Activated T-helper 1 cell treated with anti-CD3 and anti-CD28 coated beads, Interleukin-12 subunit alpha, Interleukin-12 subunit beta, Interleukin-2, Interleukin-4 antibody, amounts not matched to agents 30 ng/mL and 10 ng/mL and 1 ng/mL, durations not matched to agents 14 hours and 24 hours and 36 hours (primary cell): ENCODE measurements at regions not wholly inside any gene's neighbourhood (a gene's known extent, or its start where the extent isn't known, plus 50 kb on each side); places are given as distances from the start of the nearest gene placed in this dataset.

ENCODE experiments used
- DNase-seq: peaks from one replicate; pipeline ENCODE4 v3.0.0; 2021; ENCODE audit warnings: low spot score
- H3K27ac Mint-ChIP-seq: one replicate; pipeline ENCODE4 v1.8.0; 2021; ENCODE audit warnings: mild to moderate bottlenecking, mixed read lengths
- H3K27me3 Mint-ChIP-seq: one replicate; pipeline ENCODE4 v1.8.0; 2022; ENCODE audit warnings: mild to moderate bottlenecking, moderate library complexity, mixed read lengths; ENCODE audit not compliant: insufficient read depth
- H3K36me3 Mint-ChIP-seq: one replicate; pipeline ENCODE4 v1.8.0; 2021; ENCODE audit warnings: low read depth, mixed read lengths
- H3K4me1 Mint-ChIP-seq: one replicate; pipeline ENCODE4 v1.8.0; 2021; ENCODE audit warnings: low read depth, mixed read lengths
- H3K4me3 Mint-ChIP-seq: one replicate; pipeline ENCODE4 v1.8.0; 2021; ENCODE audit warnings: mild to moderate bottlenecking, moderate library complexity, mixed read lengths
- H3K9me3 Mint-ChIP-seq: one replicate; pipeline ENCODE4 v1.8.0; 2021; ENCODE audit warnings: mixed read lengths
- intact Hi-C: fragments of 100-400 bp; cut with micrococcal nuclease; formaldehyde crosslinking; loops from one replicate; pipeline ENCODE4 v1.15.1; 2024

DNA sequence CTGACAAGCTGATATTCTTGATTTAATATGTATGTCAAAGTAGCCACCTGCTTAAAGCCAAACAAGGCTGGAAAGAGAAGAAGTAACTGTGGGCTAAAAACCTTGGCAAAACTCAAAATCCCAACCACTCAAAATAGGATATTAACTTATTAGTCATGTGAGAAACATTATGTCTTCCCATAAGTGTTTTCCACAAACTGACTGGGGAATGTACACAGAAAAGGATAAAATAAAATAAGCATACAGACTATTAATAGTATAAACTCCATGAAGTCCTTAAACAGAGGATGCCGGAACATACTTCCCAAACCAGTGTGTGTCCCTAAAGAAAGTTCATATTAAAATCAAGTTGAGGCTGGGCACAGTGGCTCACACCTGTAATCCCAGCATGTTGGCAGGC lies 263.7 kb upstream of the THBS1 start:
- intact Hi-C loops: no loop called here
- no peak overlapping the region for H3K4me3 Mint-ChIP-seq
- H3K4me1 Mint-ChIP-seq: no peaks in the 10 kb centered on the region
- H3K27ac Mint-ChIP-seq: no peak overlapping the region
- H3K9me3 Mint-ChIP-seq: no peaks in the 10 kb centered on the region
- DNase-seq: no peak
- no peaks in the 10 kb centered on the region for H3K27me3 Mint-ChIP-seq
- no peaks in the 10 kb centered on the region for H3K36me3 Mint-ChIP-seq

GRCh38 chr15:39318231-39318630 lies 262.6 kb upstream of the THBS1 start:
- no peaks in the 10 kb centered on the region for H3K36me3 Mint-ChIP-seq
- H3K9me3 Mint-ChIP-seq: no peaks in the 10 kb centered on the region
- intact Hi-C loops: no loop called here
- no peak overlapping the region for H3K4me3 Mint-ChIP-seq
- no peaks in the 10 kb centered on the region for H3K4me1 Mint-ChIP-seq
- H3K27ac Mint-ChIP-seq: no peak overlapping the region
- no peak for DNase-seq
- no peaks in the 10 kb centered on the region for H3K27me3 Mint-ChIP-seq

DNA sequence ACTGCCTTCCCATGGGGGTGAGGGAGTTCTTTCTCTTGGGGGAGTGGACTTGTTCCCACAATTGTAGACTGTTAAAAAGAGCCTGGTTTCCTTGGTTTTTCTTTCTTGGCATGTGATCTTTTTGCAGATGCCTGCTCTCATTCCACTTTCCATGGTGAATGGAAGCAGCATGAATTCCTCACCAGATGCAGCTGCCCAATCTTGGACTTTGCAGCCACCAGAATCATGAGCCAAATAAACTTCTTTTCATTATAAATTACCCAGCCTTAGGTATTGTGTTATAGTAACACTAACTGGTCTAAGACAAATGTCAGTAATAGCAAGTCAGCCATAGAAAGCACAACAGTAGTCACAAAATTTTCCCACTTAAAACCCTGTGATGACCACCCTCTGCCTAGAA lies 260.5 kb upstream of the THBS1 start:
- Mint-ChIP-seq H3K27ac (no peak overlapping the region), H3K4me1 (no peaks in the 10 kb centered on the region), H3K27me3 (peaks cover under 1% of the 10 kb centered on the region), H3K4me3 (no peak overlapping the region), H3K9me3 (no peaks in the 10 kb centered on the region), H3K36me3 (no peaks in the 10 kb centered on the region)
- DNase-seq: no peak
- intact Hi-C loops: no loop called here

DNA sequence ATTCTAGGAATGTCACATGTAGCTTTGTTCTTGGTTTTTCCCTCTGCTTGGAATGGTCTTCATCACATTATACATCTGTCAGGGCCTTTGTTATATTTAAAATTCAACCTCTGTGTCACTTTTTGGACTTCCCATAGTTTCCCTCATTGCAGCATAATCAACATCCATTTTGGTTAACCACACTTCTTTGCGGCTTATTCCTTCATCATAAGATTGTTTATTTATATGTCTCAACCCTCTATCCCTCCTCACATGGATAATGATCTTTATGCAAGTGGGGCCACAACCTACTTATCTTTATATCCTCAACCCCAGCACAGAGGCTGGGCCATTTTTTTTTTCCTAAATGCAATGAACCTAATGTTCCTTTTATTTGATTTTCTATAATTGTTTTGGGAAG lies 260.0 kb upstream of the THBS1 start:
- DNase-seq: no peak
- Mint-ChIP-seq H3K27me3 (peaks cover 5% of the 10 kb centered on the region), H3K4me1 (no peaks in the 10 kb centered on the region), H3K36me3 (no peaks in the 10 kb centered on the region), H3K4me3 (no peak overlapping the region), H3K9me3 (no peaks in the 10 kb centered on the region), H3K27ac (no peak overlapping the region)
- intact Hi-C loops: no loop called here

DNA sequence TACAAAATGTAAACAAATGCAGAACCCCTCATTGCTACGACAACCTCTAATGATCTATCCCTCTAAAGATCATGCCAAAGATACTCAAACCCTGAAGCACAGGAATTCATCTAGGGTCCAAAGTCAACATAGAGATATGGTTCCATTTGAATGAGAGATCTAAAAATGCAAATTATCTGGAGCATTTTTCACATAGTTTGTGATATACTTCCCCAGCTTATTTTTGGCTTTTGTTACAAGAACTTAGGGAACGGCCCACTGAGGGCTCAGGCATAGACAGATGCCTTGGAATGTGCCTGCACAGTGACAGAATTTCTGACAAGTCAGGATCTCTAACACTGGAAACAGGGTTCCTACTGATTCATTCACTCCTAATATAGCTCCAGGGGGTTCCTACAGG lies 258.9 kb upstream of the THBS1 start:
- H3K36me3 Mint-ChIP-seq: no peaks in the 10 kb centered on the region
- H3K4me3 Mint-ChIP-seq: no peak overlapping the region
- DNase-seq: no peak
- H3K27ac Mint-ChIP-seq: no peak overlapping the region
- intact Hi-C loops: no loop called here
- H3K4me1 Mint-ChIP-seq: no peaks in the 10 kb centered on the region
- H3K27me3 Mint-ChIP-seq: peaks cover 5% of the 10 kb centered on the region
- no peaks in the 10 kb centered on the region for H3K9me3 Mint-ChIP-seq

DNA sequence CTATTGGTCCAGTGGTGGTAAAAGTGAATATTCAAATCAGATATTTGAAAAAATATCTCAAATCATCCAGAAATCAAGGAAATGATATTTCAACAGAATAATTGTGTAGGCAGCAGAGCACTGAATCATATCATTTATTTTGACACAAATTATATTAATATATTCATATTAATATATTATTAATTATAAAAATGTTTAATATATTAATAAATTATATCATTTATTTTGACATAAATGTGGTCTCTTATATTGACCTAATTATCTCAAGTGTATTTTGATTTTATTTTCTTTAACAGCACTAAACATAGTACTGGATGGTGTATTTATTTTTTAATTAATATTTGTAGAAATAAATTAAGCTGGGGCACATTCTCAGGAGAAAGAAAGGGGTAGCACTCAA lies 257.7 kb upstream of the THBS1 start:
- intact Hi-C loops: no loop called here
- H3K9me3 Mint-ChIP-seq: no peaks in the 10 kb centered on the region
- no peak overlapping the region for H3K27ac Mint-ChIP-seq
- no peak overlapping the region for H3K4me3 Mint-ChIP-seq
- no peaks in the 10 kb centered on the region for H3K4me1 Mint-ChIP-seq
- peaks cover 5% of the 10 kb centered on the region for H3K27me3 Mint-ChIP-seq
- no peaks in the 10 kb centered on the region for H3K36me3 Mint-ChIP-seq
- no peak for DNase-seq

DNA sequence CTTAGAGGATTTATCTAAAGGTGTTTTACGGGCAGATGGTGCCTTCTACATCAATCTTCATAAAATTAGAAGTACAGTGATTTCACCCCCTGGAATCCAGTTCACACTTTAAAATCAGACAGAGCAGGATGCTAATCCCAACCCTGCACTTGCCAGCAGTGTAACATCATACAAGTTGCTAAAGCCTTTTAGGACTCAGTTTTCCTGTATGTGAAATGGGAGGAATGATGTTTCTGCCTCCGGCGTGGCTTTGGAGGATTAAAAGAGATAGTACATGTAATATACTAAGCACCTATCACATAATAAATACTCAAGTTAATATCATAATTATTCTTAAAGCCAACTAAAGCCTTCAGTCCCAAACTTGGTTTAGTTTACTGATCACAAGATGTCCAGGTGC lies 257.2 kb upstream of the THBS1 start:
- Mint-ChIP-seq H3K4me3 (no peak overlapping the region), H3K27me3 (peaks cover 5% of the 10 kb centered on the region), H3K9me3 (no peaks in the 10 kb centered on the region), H3K4me1 (no peaks in the 10 kb centered on the region), H3K36me3 (no peaks in the 10 kb centered on the region), H3K27ac (no peak overlapping the region)
- intact Hi-C loops: no loop called here
- no peak for DNase-seq

GRCh38 chr15:39326306-39326975 lies 254.4 kb upstream of the THBS1 start:
- no peak for DNase-seq
- no peaks in the 10 kb centered on the region for H3K36me3 Mint-ChIP-seq
- H3K27me3 Mint-ChIP-seq: peaks cover 5% of the 10 kb centered on the region
- H3K4me1 Mint-ChIP-seq: no peaks in the 10 kb centered on the region
- no peak overlapping the region for H3K27ac Mint-ChIP-seq
- intact Hi-C loops: no loop called here
- H3K4me3 Mint-ChIP-seq: no peak overlapping the region
- H3K9me3 Mint-ChIP-seq: no peaks in the 10 kb centered on the region

DNA sequence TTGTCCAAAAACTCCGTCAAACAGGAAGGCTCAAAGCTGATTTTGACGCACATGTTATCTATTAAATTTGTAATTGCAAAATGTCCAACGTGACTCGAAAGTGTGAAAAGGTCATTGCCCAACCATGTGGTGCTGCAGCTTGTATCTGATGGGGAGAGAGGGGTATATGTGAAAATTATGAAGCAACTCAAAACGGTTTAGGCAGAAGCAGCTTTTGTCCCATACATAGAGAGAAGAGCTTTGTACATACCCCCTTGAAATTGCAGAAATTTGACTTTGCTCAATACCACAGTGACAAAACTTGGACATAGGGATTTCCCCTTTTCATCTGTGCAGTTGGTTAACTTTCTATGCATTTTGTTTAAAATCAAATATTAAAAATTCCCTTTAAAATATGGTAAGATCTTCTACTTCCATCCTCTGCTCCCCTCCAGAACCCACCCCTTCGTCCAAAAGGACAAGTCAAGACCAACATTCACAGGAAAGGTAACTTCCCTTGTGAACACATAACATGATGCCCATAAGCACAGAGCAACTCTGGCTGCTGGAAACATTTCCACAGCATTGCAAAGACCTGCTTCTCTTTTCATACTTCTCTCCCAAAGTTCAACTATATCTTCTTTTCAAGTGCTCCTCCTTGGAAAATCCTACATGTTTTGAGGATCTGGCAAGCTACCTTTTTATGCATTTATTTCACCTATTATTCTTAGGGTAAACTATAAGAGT lies 253.7 kb upstream of the THBS1 start:
- Mint-ChIP-seq H3K36me3 (no peaks in the 10 kb centered on the region), H3K27me3 (peaks cover 5% of the 10 kb centered on the region)

DNA sequence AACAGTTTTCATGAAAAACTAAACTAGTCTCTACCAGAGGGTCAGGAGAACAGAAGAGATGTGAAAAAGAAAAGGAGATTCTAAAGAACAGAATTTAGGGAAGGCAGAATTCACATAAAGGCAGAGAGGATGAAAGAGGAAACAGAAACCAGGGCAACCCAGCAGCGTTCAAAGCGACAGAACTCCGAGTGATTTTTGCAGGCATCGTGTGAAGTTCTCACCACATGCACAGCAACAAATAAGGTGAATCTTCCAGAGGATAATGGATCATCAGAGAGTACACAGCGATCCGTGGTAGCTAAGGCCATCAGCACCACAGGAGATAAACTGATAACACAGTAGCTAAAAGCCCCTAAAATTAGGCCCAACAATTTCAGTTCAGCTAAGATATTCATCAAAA lies 250.8 kb upstream of the THBS1 start:
- intact Hi-C loops: no loop called here
- Mint-ChIP-seq H3K4me1 (no peaks in the 10 kb centered on the region), H3K27me3 (peaks cover 5% of the 10 kb centered on the region), H3K36me3 (no peaks in the 10 kb centered on the region), H3K9me3 (no peaks in the 10 kb centered on the region), H3K4me3 (no peak overlapping the region), H3K27ac (no peak overlapping the region)
- no peak for DNase-seq

More for the DNA sequence above, 253.7 kb upstream of the THBS1 start:
- intact Hi-C loops: no loop called here
- no peak for DNase-seq
- Mint-ChIP-seq H3K4me3 (no peak overlapping the region), H3K9me3 (no peaks in the 10 kb centered on the region), H3K27ac (no peak overlapping the region), H3K4me1 (no peaks in the 10 kb centered on the region)

DNA sequence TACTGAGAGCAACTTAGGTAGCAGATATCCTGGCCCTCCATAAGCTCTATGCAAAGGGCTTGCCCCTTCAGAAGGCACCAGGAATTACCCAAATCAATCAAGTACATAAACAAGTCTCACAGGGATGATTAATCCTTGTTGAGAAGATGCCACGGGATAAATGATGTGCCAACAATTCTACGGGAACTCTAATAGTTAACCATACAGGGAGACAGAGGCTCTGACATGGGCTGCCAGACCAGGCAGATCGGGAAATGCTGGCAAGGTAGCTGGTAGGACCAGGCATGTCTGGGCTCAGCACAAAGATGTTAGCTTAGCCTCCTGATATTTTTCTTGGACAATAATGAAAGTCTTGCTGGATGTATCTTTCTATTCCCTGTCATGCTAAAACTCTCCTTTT lies 249.3 kb upstream of the THBS1 start:
- DNase-seq: no peak
- no peaks in the 10 kb centered on the region for H3K9me3 Mint-ChIP-seq
- no peak overlapping the region for H3K27ac Mint-ChIP-seq
- no peaks in the 10 kb centered on the region for H3K4me1 Mint-ChIP-seq
- intact Hi-C loops: no loop called here
- no peak overlapping the region for H3K4me3 Mint-ChIP-seq
- no peaks in the 10 kb centered on the region for H3K36me3 Mint-ChIP-seq
- no peaks in the 10 kb centered on the region for H3K27me3 Mint-ChIP-seq

DNA sequence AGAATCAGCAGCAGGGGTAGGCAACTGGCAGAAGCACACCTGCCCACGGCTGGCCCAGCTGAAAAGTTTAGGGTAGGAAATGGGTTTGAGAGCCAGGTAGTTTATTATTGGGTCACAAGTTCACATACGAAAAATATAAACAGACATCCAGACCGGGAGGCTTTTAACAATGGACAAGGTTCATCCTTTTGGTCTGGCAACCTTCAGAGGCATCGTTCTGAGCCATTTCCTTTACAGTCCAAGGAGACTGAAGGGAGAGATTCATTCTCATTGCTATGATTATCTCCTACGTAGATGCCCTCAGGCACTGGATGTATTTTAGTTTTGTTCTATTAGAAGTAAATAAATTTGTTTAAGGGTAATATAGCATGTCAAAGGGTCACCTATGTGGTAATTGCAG lies 248.0 kb upstream of the THBS1 start:
- H3K36me3 Mint-ChIP-seq: no peaks in the 10 kb centered on the region
- intact Hi-C loops: no loop called here
- H3K4me3 Mint-ChIP-seq: no peak overlapping the region
- H3K27me3 Mint-ChIP-seq: no peaks in the 10 kb centered on the region
- H3K9me3 Mint-ChIP-seq: no peaks in the 10 kb centered on the region
- no peak for DNase-seq
- no peaks in the 10 kb centered on the region for H3K4me1 Mint-ChIP-seq
- no peak overlapping the region for H3K27ac Mint-ChIP-seq

GRCh38 chr15:39333393-39333792 lies 247.5 kb upstream of the THBS1 start:
- Mint-ChIP-seq H3K27me3 (no peaks in the 10 kb centered on the region), H3K27ac (no peak overlapping the region)
- intact Hi-C loops: no loop called here

DNA sequence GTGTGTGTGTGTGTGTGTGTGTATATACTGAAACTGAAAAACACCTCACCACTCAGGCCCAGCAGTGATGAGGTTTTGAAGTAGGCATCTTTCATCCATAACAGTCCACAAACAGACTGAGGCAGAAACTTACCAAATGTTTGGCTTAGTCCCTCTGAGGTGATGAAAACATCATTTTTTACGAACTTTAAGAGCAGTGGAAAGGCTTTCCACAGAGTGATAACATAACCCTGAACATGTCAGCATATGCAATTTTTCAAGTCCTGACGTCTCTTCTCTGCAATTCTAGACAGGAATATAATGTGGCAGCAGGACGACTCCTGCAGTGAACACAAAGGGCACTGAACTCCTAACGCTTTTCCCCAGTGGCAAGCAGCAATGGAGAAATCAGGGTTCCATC lies 247.0 kb upstream of the THBS1 start:
- no peak for DNase-seq
- intact Hi-C loops: no loop called here
- no peak overlapping the region for H3K4me3 Mint-ChIP-seq
- H3K4me1 Mint-ChIP-seq: no peaks in the 10 kb centered on the region
- H3K27ac Mint-ChIP-seq: no peak overlapping the region
- H3K36me3 Mint-ChIP-seq: no peaks in the 10 kb centered on the region
- no peaks in the 10 kb centered on the region for H3K9me3 Mint-ChIP-seq
- H3K27me3 Mint-ChIP-seq: no peaks in the 10 kb centered on the region

More at GRCh38 chr15:39333393-39333792, 247.5 kb upstream of the THBS1 start:
- no peak for DNase-seq
- no peak overlapping the region for H3K4me3 Mint-ChIP-seq
- no peaks in the 10 kb centered on the region for H3K4me1 Mint-ChIP-seq
- H3K36me3 Mint-ChIP-seq: no peaks in the 10 kb centered on the region
- no peaks in the 10 kb centered on the region for H3K9me3 Mint-ChIP-seq
